GM12865 (cell line): ENCODE measurements at regions not wholly inside any gene's neighbourhood (a gene's known extent, or its start where the extent isn't known, plus 50 kb on each side); places are given as distances from the start of the nearest gene placed in this dataset.

Source experiments
- DNase-seq: peaks from one replicate; pipeline ENCODE4 v3.0.0; 2010; ENCODE audit warnings: low read depth
- H3K4me3 ChIP-seq: 2 replicates; pipeline ENCODE4 v1.5.1; 2011; ENCODE audit warnings: mild to moderate bottlenecking, low read depth, low read length, control low read depth
- TF ChIP-seq, protein P1 (sequence below): IDR thresholded peaks from 2 replicates; pipeline ENCODE4 v1.5.1; 2011; ENCODE audit warnings: low read length, control low read depth, low read depth, inconsistent platforms; ENCODE audit not compliant: insufficient read depth; ENCODE audit errors: missing control alignments

DNA sequence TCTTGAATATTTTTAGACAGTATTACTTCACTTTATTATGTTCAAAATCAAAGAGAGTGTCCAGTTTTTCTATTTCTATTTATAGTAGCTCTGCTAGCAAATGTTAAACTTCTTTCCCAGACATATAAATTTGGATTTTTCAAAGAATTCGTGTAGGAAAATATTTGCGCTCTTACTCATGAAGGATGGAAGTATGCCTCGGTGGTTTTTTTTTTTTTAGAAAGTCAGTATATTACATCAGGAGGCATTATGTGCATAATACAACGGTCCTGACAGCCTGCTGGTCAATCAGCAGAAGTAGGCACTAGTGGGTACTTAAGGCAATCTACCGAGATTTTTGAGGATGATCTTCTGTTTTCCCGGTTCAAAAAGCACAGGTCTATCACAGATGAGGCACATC lies 249.3 kb downstream of the TBX18 start:
- no peak for DNase-seq
- TF ChIP-seq, protein P1, sequence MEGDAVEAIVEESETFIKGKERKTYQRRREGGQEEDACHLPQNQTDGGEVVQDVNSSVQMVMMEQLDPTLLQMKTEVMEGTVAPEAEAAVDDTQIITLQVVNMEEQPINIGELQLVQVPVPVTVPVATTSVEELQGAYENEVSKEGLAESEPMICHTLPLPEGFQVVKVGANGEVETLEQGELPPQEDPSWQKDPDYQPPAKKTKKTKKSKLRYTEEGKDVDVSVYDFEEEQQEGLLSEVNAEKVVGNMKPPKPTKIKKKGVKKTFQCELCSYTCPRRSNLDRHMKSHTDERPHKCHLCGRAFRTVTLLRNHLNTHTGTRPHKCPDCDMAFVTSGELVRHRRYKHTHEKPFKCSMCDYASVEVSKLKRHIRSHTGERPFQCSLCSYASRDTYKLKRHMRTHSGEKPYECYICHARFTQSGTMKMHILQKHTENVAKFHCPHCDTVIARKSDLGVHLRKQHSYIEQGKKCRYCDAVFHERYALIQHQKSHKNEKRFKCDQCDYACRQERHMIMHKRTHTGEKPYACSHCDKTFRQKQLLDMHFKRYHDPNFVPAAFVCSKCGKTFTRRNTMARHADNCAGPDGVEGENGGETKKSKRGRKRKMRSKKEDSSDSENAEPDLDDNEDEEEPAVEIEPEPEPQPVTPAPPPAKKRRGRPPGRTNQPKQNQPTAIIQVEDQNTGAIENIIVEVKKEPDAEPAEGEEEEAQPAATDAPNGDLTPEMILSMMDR = no peak
- no peak overlapping the region for H3K4me3 ChIP-seq

DNA sequence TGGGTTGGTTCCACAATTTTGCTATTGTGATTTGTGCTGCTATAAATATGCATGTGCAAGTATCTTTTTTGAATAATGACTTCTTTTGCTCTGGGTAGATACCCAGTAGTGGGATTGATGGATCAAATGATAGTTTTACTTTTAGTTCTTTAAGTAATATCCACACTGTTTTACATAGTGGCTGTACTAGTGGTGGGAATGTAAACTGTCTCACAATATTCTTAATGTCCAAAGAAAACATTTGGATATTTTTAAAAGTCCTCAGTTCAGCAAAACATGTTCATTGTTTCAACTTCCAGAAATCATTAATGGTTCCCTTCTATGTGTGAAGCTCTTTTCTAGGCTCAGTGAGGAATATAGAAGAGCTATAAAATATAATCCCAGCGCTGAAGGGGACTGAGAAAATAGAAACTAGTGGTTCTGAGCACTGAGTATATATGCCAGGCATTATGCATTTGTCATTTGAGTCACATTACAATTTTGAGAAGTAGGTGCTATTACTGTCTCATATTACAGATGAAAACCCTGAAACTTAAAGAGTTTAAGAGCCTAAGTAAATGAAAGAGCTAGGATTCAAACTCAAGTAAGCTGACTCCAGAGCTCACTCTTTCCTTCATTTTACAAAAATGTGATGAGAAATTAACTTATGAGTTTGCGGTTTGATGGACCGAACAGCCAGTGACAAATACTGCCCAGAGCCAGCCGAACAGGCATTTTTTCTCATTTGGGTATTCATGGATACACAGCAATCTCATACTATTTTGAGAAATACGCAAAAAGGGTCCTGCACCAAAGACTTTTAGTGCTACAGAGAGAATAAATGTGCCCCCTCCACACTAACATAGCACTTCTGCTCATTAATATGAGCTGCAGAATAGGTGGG lies 250.1 kb downstream of the TBX18 start:
- TF ChIP-seq, protein P1 = no peak
- no peak for DNase-seq
- H3K4me3 ChIP-seq = no peak overlapping the region

DNA sequence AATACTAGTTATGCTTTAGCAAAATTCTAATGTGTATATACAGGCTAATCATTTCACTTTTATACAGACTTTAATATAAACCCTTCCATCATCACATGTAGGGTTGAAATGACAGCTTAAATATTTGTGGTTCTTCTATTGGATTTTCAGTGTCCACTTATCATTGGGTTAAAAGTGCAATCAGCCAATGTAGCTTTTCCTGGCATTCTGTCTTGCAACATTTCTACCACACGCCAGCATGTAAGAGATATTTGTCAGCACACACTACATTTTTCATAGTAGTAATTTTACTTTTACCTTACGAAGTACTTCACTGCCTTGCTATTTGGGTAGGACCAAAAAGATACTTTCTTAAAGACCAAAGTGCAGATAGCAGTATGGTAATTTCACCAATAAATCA lies 252.0 kb downstream of the TBX18 start:
- DNase-seq = no peak
- H3K4me3 ChIP-seq = no peak overlapping the region
- TF ChIP-seq, protein P1 = no peak

DNA sequence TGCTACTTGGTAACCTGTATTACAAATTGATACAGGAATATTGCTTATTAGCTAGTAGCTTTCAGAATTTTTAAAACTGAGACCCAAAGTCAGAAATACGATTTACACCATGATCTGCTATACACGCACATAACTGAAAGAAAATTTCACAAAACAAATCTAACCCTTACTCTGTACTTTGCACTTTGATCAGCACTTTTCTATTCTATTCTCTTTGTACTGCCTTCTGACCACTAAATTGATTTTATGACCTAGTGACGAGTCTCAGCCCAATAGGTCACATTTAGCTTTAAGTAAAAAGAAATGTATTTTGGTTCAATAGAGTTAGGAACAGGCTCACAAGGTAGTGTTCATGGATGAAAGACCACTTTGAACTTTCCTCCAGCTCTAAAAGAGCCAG lies 252.5 kb downstream of the TBX18 start:
- TF ChIP-seq, protein P1 = no peak
- no peak for DNase-seq
- H3K4me3 ChIP-seq = no peak overlapping the region

DNA sequence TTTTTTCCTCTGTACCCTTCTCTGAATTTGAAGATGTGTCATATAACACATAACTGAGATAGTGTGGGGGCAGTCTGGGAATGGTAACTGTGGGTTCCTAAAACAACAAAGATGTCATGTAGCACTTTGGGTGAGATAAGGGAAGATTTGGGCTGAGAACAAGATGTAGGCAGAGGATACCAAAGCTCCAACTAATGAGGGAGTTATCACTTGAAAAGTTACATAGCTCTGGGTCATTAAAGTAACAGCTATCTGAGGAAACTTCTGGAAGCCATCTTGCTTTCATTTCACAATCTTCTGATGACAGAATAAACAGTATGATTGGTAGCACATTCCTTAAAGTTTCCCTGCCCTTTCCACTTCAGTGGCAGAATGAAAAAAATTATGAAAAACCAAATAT lies 255.4 kb downstream of the TBX18 start:
- TF ChIP-seq, protein P1 = no peak
- DNase-seq = no peak
- no peak overlapping the region for H3K4me3 ChIP-seq

DNA sequence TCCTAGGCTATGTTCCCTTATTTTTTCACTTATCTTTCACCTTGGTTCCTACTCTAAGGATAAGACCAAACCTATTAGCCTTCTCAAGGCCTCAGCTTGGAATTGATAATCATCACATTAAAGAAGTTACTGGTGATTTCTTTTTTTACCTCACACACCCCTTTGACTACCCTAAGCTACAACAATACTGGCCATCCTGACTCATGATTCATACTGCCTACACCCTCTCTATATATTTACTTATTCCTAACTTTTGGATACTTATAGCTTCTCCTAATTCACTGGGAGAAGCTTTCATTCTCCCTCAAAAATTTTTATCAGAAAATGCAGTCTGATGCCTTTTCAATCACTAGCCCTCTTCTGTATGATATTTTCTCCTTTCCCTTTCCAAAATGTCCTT lies 256.1 kb downstream of the TBX18 start:
- H3K4me3 ChIP-seq = no peak overlapping the region
- TF ChIP-seq, protein P1 = no peak
- DNase-seq = no peak

DNA sequence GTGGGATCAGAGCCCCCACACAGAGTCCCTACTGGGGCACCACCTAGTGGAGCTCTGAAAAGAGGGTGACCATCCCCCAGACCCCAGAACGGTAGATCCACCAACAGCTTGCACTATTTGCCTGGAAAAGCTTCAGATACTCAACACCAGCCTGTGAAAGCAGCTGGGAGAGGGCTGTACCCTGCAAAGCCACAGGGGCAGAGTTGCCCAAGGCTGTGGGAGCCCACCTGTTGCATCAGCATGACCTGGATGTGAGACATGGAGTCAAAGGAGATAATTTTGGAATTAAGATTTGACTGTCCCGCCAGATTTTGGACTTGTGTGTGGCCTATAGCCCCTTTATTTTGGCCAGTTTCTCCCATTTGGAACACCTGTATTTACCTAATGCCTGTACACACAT lies 260.4 kb downstream of the TBX18 start:
- TF ChIP-seq, protein P1 = no peak
- DNase-seq = no peak

More for the DNA sequence above, 260.4 kb downstream of the TBX18 start:
- H3K4me3 ChIP-seq = no peak overlapping the region
